DMS 273 (cell line): ENCODE measurements at regions not wholly inside any gene's neighbourhood (a gene's known extent, or its start where the extent isn't known, plus 50 kb on each side); places are given as distances from the start of the nearest gene placed in this dataset.

Experiments used
- DNase-seq: peaks from one replicate; lab custom pipeline; 2025; ENCODE audit not compliant: unreplicated experiment; lab: John Stamatoyannopoulos, UW

DNA sequence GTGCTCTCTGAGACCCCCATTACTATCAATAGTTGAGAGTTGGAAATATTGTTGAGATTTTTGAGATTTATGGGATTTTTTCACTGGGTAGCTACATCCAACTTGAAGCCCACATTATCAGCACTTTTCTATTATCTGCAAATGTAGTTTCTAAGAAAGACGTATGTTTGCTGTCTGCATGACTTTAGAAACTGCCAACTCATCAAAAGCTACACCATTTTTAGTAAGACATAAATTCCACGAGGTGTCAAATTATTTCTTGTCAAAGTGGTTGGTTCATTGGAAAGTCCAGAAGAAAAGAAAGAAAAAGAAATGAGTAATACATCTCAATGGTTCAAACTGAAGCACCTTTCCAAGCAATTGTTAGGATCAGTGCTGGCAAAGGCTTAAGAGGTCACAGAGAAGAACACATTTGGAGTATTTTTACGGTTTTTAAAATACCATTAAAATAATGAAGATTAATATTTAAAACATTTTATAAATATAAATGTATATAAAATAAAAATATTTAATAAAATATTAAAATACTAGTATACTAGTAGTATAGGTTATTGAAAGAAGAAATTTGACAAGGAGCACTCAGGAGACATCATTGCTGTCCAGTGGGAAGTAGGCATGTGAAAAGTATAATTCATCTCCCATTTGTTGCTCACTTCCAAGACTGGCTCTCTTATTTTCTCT is 463.5 kb downstream of the TAFA4 start:
- no peak for DNase-seq

DNA sequence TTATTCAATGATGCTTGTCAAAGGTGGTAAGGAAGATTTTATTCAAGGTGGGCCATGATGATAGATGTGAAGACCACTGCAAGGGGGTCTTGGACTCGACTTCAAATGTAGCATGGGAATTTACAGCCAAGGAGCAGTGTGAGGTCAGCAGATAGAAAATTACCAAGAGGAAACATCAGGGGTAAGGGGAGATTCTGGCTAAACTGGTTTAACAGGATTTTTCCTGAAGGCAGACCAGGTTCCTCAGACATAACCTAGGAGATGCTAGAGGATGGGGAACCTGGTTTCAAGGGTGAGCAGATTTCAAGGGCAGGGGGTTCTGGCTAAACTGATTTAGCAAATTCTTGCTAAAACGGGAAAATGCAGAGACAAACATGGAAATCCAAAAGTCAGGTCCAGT is 464.9 kb downstream of the TAFA4 start:
- no peak for DNase-seq

DNA sequence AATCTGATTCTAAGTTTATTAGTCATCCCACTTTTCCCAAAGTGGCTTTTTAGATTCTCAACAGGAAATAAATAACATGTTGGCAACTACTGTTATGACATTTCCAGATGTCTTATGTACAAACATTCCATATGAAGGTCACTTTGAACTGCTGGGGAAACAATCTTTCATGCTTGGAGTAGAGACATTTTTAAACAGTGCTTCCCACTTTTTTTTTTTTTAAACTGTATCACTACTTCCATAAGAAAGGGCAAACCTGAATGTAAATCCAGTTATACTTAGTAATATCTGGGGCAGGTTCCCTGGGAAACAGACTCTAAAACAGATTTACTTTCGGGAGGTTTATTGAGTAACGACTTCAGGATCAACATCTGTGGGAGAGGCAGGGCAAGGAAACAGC is 473.8 kb downstream of the TAFA4 start:
- no peak for DNase-seq

DNA sequence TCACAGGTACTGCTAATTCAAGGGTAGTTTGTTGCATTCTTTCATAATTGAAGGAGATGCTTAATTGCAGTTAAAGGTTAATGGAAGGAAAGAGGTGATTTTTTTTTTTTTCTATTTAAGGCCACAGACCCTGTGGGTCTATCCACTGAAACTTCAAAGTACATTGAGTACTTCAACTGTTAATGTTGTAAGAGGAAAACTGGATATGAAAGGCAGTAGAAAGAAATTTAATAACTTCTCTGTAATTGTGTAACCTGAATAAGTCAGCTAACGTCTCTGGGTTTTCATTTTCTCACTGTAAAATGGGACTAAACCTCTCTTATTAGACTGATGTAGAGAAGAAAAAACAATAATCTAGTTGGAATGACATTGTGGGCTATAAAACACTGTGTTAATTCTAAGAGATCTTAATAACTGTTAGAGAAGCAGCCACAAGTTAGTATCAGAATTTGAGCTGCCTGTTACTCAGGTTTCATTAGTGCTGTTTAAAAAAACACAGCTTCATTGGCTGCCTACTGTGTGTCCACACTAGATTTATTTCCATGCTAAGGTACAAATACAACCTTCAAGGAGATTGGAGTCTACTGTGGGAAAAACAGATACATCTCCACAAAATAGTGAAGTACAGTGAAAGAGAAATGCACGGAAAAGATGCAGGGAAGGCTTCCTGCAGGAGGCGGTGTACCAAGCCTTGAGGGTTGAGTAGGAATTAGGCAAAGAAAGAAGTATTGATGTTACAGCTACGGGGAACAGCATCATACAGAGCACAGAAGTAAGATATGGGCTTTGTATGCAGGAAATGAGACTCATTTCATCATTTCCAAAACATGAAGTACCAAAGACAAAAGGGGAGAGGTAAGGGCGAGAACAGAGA is 483.6 kb downstream of the TAFA4 start:
- DNase-seq: no peak

DNA sequence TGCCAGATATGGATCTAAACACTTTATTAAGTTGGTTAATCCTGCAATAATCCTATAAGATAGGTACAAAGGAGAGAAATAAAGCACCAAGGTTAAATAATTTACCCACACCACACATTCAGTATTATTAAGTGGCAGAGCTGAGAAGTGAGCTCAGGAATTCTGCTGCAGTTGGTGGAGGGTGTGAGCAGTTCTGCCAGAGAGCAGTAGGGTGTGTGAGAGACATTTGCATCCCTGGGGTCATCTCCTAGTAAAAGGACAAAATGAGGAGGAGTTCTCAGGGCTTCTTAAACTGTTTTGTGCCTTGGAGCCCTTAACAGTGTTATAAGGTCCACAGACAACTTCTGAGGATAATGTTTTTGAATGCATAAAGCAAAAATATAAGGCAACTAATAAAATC is 484.5 kb downstream of the TAFA4 start:
- DNase-seq: no peak

DNA sequence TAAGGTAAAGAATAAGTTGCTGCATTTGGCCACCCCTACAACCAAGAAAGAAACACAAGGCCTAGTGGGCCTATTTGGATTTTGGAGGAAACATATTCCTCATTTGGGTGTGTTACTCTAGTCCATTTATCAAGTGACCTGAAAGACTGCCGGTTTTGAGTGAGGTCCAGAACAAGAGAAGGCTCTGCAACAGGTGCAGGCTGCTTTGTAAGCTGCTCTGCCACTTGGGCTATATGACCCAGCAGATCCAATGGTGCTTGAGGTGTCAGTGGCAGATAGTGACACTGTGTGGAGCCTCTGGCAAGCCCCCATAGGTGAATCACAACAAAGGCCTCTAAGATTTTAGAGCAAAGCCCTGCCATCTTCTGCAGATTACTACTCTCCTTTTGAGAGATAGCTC is 491.3 kb downstream of the TAFA4 start:
- DNase-seq: no peak

DNA sequence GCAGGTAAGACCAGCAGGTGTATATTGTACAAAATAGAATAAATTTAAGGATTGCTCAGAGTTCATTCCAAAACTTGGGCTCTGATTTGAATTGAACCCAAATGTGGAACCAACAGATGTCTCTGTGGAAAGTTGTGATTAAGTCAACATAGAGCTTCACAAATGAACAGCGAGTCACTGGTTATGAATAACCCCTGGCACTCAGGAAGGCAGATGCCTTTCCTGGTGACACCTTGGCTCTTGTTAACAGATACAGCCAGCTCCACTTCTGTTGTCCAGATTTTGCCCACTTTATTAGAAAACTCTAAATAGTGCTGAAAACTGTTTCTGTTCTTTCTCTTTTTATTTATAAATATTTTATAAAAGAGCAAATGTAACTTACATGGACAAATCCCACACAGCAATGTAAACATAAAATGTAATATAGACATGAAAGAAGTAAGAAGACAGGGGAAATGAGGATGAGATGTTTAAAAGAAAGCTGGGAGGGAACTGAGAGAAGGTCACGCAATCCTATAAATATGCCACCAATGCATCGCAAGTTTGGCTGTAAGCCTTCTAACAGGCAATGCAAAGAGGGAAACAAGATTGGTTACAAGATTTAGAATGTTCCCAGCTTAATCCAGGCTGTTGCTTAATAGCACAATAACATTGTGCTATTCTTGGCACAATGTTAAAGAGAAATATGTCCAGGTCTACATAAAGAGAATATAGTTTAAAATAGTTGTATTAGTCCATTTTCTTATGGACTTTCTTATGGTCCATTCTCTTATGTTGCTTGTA is 495.5 kb downstream of the TAFA4 start:
- DNase-seq: no peak

DNA sequence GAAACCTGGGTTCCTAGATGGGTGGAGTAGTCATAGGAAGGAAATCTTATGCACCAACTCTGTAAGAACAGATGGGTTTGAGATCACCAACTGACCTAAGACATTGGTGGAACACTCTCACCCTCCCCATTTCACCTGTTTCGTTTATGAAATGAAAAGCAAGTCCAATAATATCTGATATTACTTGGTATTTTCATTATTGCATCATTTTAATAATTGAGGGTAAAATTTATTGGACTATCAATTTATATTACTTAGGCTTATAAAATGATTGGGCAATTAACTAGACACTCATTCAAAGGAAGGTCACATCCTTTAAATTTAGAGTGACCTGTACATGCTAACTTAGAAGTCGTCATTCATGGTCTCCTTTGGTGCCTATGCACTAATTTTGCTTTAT is 503.9 kb downstream of the TAFA4 start:
- no peak for DNase-seq

DNA sequence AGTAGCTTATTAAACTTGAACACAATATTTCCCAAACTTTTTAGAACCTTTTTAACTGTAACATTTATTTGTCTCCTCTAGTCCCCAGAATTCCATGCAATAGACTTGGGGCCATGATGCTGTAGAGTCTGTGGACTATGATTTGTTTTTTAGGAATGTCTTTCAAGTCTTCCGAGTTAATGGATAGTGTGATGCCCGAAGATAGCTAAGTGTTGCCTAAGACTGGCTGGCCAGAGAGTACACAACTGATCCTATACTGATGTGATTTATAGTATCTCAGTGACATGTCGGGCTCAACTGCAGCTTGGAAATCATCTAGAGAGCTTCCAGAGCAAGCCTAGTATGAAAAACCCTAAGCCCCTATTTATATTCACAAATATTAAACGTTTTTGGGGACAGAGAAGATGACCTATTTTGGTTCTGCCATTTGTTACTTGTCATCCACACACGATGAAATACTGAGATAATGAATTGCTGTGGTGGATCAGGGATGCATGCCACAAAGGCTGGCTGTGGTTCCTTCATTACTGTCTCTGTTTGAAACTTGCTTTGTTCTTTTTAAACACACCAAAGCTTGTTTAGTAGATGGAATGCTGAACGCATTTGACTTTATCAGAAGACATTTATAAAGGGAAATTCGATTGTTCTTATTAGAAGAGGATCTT is 507.4 kb downstream of the TAFA4 start:
- no peak for DNase-seq

DNA sequence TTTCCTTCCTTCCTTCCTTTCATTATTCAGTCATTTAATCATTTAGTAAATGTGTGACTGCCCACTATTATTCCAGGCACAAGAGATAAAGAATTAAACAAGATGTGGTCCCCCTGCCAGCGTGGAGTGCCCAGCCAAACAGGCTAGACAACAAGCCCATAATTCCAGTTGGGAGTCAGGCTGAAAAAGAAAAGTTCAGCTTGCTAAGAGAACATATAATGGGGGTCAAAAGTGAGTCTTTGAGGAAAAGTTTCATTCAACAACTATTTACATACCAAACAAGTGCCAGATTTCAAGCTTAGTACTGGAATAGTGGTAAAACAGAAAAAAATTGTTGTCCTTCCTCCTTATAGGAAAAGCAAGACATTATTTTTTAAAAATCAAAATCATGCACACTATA is 523.7 kb downstream of the TAFA4 start:
- no peak for DNase-seq

DNA sequence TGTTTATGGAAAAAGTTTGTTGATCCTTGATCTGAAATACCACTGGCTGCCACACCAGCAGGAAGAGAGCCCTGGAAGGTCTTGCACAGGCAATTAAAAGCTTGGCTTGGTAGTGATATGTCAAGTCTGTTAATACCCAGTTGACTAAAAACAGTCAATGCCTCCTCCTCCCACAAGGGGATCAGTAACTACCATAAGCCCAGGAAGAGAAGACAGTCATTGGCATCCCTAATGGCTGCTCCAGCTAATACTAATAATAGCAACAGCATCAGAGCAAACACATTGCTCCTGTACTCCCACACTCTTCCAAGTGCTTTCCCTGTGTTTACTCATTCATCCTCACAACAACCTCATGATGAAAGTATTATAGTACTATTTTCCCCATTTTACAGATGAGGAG is 528.6 kb downstream of the TAFA4 start:
- no peak for DNase-seq

DNA sequence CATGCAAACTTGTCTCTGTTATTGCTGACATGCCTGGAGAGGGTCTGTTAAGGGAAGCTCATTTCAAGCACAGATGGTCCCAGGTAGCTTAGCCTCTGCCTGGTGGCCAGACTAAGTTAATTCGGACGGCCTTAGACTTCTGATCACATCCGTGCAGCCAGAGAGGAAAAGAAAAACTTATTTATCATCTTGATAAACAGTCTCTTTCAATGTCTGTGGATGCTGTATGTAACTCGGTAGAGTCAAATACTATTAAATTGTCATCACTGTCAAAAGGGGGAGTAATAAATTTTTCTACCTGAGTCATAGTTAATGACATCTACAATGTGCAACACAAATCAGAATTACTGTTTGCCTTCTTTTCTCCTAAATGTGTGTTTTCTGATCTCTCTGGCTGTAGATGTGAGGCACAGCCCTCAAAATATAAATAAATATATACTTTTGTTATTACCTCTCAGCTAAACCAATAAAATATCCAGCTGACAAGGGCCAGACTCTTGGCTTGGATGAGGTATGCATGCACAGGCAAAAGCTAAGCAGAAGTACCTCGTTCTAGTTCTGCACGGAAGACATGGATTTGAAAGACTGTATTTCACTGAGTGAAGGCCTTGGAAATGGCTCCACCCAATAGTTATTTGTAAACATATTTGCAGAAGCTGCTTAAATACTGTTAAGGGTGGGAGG is 530.0 kb downstream of the TAFA4 start:
- no peak for DNase-seq

DNA sequence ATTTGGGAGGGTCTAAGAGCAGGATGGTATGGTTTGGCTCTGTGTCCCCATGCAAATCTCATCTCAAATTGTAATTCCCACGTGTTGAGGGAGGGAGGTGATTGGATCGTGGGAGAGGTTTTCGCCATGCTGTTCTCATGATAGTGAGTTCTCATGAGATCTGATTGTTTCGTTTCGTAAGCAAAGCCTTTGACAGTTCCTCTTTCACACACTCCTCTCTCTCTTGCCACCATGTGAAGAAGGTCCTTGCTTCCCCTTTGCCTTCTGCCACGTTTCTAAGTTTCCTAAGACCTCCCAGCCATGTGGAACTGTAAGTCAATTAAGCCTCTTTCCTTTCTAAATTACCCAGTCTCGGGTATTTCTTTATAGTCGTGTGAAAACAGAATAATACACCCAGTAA is 553.7 kb downstream of the TAFA4 start:
- DNase-seq: no peak

DNA sequence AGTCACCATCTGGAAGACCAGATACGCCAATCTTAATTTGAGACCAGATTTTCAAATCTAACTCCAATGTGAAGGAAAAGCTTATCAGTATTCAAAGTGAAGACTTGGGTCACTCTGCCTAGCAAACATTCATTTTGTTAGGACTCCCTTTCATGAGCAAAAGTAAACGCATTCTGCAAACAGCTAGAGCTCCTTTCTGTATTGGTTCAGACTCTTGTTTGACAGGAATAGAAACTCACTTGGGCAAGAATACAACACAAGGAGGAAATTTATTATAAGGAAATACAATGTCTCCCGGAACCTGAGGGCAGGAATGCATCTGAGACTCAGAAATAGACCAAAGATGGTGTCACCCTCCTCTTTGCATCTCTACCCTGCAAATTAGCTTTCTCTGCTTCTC is 558.6 kb downstream of the TAFA4 start:
- no peak for DNase-seq

DNA sequence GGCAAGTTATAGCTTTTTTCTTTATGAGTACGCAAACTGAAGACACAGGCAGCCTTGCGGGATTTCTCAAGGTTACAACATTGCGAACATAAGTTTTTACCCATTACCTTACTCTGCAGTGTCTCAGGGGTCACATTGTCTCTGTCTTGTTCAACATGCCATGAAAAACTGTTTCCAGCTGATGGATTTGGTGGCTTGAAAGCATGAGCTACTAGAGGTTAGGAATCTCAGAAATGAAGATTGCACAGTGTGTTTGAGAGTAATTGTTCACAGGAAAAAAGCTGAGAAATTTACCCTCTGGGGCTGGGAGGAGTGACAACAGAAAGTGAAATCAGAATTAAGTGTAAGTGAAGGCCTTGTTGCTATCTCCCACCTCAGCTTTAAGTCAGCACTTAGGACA is 568.6 kb downstream of the TAFA4 start:
- DNase-seq: no peak

DNA sequence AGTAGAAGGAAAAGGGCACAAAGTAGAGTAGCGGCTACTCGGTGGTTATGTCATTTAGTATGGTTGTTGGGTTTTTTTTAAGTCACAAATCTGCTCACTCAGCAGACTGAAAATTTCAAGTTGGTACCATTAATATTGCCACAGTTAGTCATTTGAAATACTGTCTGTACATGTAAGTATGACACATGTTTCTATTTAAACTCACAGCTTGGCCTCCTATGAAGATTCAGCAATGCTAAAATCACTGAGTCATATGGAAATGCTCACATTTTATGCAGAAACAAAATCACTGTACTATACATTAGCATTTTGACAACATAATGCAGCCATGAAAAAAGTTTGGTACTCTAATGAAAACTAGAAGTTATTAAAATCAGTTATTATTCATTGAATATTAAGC is 571.9 kb downstream of the TAFA4 start:
- no peak for DNase-seq

DNA sequence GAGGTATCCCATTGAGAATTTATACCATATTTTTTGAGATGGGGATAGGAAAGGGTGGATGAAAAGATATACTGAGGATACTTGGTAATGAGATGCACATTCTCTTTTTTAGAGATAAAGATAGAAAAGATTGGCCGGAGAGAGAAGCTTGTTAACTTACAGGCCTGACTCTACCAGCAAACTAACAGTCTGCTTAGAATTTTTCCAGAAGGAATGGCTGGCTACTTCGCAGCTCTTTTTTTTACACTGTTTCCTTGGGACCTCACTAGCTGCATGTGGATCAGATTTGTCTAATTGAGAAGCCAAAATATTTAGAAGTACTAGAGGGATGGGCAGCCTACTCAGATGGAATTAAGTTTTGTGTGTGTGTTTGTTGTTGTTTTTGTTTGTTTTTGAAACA is 586.6 kb downstream of the TAFA4 start:
- DNase-seq: no peak

DNA sequence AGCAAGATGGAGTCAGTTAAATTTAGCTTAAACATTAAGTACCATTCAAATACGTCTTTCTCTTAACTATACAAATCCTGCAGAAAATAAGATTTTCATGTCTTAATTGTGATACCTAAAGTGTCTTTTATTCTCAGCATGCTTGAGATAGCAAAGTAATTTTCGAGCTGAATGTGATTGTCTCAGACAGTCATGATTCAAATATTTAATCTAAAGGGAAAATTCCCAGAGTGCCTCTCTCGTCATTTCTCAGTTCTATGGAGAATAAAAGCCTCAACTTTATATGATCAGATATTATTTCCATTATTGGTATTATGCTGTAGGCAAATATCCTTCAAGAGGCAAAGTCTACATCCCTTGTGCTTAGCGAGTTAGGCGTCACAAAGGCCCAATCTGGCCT is 589.9 kb downstream of the TAFA4 start:
- no peak for DNase-seq

DNA sequence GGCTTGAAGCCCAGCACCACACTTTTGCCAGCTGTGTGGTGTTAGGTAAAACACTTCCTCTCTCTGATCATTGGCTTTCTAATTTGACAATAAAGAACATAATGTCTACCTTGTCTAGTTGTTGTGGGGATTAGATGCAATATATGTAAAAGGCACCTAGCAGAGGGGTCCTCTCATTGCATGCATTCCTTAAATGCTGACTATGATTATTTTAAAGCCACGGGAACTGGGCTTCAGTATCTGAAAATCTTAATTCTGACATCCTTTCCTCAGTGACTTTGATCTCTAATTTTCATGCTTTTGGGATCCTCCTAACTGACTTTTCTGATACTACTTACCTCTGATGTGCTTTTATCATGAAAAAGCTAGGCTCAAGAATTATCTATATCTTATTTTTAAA is 596.3 kb downstream of the TAFA4 start:
- DNase-seq: no peak

DNA sequence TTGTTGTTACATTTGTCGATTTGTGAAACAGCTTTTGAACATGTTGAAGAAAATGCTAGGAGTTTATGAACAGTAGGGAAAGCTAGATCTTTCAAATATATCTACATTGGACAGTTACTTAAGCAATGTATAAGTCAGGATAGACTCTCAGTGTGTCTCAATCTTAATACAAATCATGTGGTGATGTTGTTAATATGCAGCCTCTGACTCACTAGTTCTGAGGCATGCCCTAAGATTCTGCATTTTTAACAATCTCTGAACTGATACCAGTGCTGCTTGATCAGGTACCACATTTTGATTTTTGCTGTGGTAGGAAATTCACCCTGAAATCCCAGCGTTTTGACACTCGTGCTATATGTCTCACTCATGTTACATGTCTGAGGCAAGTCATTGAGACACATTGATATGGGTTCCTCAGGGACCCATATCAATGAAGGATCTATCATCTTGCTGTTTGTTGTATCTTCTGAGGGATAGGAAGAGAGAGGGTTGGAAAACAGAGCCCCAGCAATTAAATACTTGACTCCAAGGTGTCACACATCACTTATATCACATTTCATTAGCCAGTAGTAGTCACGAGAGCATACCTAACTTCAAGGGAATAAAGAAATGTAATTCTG is 597.9 kb downstream of the TAFA4 start:
- no peak for DNase-seq
